ENCODE measurements at regions not wholly inside any gene's neighbourhood (a gene's known extent, or its start where the extent isn't known, plus 50 kb on each side); places are given as distances from the start of the nearest gene placed in this dataset.
"Not testable (repeated sequence)": the region's sequence is repeated elsewhere in the genome, so short reads cannot be mapped to it uniquely, and the experiment has no call there.

DNA sequence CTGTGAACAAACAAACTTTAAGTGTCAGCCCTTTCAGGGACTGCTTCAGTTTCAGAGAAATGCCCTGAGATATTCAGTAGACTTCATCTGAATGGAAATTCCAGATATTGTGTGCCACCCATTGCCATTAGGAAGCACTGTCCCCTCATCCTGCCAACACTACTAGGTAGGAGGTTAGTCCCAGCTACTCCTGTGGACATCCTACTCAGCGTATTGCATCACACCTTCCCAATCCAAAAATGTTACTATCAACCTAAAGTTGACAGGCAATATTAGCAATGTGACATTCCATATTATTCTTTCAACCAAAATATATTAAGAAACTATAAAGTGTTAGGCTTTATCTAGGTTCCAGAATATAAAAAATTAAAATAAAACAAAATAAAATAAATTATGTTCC lies 552.0 kb upstream of the ST8SIA4 start:
- DNase-seq: no peak

DNA sequence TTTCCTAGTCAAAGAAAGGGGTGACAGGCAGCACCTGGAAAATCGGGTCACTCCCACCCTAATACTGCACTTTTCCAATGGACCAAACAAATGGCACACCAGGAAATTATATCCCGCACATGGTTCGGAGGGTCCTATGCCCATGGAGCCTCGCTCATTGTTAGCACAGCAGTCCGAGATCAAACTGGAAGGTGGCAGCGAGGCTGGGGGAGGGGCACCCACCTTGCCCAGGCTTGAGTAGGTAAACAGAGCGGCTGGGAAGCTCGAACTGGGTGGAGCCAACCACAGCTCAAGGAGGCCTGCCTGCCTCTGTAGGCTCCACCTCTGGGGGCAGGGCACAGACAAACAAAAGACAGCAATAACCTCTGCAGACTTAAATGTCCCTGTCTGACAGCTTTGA lies 539.2 kb upstream of the ST8SIA4 start:
- DNase-seq: not testable (repeated sequence)

DNA sequence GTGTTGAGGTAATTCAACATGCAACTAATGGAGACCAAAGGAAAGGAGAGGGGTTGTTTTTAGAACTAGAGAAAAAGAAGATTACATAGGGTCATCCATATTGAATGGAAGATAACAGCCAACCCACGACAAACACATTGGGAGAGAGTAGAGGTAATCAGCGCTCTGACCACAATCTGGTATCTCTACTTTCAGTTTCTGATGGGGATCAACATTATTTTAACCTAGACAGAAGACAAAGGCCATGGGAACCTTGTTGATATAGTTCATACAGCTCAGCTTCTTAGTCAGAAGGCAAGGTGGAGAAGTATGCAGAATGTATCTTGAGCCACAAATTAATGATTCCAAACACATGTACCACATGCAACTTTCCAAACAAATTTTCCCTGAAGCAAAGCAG lies 537.1 kb upstream of the ST8SIA4 start:
- DNase-seq: no peak

DNA sequence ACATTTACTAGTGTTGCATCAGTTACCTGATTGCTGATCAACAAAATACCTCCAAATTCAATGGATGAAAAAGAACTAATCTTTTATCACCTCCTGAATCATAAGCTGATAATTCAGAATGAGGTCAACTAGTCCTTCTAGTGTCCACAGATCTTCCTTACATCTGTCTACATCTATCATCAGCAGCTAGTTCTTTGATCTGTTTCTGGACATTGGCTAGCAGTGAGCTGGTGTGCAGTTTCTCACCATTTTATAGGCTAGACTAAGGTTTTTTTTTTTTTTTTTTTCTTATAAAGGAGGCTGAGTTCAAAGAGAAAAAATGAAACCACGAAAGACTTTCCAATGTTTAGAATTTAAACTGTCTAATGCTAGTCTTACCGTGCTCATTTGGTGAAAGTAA lies 534.3 kb upstream of the ST8SIA4 start:
- no peak for DNase-seq

DNA sequence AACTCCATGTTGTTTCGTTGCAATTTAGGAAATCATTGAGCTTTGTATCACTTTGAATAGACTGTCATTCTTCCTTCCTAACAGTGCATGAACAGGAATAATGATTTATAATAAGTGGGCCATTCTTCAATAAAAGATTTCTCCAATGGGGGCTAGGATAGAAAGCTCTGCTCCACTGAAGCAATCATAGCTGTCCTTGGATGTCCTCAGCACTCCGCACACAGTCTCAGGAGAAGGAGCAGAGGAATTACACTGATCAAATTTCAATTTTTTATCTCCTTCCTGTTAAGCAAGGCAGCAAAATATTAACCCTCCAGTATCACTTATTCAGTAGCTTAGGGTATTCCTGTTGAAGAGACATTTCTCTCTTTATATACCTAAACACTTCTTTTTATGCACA lies 532.7 kb upstream of the ST8SIA4 start:
- no peak for DNase-seq

DNA sequence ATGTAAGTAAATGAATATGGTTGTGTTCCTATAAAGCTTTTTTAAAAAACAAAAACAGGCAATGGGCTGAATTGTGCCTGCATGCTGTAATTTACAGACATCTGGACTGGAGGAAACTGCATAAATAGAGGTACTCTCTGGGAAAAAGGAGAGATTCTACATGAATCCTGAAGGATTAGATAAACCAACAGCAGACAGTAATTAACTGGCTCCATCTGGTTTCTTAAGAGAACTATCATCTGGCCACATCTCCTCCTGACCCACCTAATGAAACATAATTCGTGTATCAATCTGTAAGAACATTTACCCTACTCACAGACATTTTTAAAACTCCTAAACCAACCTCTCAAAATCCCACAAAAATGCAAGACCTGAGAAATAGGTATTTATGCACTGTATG lies 528.1 kb upstream of the ST8SIA4 start:
- DNase-seq: no peak

DNA sequence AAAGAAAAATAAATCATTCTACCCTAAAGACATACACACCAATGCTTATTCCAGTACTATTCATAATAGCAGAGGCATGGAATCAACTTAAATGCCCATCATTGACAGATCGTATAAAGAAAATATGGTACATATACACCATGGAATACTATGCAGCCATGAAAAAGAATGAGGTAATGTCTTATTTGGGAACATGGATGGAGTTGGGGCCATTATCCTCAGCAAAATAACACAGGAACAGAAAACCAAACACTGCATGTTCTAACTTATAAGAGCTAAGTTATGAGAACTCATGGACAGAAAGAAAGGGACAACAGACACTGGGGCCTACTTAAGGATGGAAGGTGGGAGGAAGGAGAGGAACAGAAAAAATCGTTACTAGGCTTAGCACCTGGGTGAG lies 527.5 kb upstream of the ST8SIA4 start:
- no peak for DNase-seq

DNA sequence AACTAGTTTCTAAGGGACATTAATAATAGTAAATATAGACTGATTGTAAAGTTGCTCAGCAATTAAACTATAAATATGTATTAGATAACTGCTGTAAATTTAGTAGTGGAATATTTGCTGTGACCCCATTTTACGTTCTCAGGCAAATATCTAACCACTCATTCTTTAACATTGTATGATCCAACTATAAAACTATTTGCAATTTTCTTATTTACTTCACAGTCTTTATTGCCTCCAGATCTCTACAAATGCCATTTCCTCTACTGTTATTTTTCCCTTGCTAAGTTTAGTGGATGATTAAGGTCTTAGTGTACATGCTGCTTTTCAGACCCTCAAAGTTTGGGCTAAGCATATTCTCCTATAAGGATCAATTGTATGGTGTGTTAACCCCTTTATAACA lies 526.2 kb upstream of the ST8SIA4 start:
- DNase-seq: no peak

DNA sequence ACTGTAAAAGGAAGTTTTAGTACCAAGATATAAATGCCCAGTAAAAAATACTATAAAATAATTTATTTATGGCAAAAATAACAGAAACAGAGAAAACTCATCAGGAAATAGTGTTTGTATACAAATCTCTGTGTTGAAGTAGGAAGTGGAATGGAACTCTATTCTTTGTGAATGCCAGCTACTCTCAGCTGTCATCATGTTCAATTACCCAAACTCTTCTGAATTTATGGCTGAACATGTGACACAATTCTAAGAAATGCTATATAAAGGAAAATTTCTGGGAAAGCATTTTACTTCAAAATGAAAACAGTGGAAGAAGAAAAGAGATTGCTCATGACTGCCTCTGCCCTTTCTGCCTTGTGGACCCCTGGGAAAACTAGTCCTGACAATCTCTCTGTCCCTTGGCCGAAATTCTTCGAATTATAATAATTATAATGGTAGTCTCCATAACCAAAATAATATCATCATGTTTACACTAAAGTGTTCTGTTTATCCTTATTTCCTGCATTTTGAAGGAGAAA lies 522.3 kb upstream of the ST8SIA4 start:
- DNase-seq: no peak

DNA sequence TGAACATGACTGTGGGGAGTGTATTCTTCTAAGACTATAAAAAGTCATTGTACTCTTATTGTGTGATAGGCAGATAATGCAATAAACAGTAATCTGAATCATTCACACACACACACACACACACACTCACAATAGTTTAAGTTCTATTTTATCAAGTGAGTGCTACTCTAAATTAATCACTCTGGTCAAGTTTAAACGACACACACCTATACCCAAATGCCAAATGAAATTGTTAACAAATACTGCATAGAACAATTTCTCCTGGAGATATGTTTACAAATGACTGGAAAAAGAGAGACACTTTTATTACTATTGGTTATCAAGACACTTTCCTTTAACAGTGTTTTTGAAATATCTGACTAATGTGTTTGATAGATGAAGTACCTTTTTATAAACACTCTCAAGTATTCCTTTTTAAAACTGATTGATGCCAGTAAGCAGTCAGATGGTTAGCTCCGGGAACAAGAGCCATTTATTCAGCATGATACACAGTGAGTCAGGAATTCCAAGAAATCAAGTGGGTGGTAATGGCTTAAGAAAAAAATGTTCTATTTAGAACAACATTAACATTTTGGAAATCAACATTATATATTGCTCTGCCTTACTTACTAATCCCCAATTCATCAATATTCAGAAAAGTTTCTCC lies 521.6 kb upstream of the ST8SIA4 start:
- DNase-seq: peak; percentile 22

DNA sequence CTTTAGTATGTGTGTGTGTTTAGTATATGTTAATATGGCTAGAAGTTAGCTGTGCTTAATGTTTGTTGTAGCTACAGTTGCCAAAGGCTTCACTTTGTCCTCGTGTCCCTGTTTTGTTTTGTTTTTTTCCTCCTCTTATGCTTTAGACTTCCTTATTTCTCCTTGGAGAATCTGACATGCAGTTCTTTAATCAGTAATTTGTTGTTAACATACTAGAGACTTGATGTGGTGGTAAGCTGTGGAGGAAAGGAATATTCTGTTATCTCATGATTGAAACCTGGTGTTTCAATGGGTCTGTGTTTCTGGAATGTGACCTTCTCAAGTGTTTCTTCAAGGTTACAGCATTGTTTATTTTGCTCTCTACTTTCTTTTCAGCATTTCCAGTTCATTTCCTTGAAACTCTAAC lies 515.6 kb upstream of the ST8SIA4 start:
- no peak for DNase-seq

DNA sequence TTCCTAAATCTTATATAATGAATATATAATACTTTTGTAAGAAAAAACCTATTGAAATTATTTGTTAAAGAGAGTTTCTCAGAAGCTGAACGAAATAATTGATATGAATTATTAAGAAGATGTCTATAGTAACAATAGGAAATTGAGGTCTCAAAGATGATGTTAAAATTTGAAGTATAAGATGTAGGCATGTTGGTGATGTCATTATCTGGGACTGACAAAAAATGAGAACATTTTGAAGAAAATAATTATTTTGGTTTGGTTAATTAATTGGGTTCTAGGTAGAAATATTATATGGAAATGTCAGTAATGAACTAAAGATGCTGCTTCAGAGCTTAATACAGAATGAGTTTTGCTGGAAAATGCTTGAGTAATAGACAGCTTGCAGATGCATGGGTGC lies 501.4 kb upstream of the ST8SIA4 start:
- DNase-seq: no peak

DNA sequence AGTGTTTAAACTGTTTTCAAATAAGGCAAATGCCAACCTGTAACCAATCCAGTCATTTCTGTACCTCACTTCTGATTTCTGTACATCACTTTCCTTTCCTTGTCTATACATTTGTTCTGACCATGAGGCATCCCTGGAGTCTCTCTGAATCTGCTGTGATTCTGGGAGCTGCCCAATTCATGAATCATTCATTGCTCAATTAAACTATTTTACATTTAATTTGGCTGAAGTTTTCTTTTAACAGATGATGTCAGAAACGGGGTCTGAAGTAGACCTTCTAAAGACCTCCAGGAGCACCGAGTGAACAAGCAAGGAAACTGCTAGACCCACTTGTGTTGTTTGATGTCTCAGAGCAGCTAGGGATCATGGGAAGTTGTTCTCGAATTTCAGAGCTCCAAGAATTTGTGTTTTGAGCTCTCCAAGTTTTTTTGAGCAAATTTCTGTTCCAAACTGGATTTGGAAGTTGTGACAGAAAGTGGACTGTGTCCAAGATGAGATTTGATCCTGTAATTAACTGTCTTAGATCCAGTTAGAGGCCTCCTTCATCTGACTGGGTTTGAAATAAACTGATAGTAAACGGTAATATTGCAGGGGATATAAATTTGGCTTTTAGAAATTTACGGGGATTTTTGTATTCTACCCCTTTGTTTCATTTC lies 490.8 kb upstream of the ST8SIA4 start:
- no peak for DNase-seq

DNA sequence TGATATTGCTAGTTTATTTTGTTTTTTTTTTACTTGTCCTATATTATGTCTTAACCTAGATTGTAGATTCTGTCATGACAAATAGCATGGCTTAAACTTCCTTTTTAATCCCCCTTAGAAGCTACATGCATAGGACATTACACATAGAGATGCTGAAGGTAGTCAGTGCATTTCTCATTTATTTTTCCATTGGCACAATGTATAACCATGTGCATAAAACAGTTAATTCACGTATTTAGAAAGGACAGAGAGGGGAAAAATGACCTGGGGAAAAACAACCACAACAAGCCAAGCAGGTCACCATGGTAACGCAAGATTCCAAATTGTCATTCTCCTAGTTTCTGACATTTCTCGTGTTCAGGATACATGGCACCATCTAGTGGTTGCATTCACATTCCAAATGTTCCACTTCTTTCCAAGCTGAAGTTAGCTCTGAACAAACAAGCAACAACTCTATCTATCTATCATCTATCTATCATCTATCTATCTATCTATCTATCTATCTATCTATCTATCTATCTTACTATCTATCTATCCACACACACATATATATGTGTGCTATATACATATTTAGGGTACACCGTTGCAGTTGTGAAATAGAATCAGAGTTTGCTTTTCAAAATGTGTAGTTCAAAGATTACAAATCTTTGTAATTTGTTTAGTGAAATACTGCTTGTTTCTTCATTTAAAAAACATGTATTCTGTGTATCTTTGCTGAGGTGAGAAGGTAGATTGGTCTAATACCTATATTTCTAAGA lies 487.2 kb upstream of the ST8SIA4 start:
- DNase-seq: peak; percentile 39

DNA sequence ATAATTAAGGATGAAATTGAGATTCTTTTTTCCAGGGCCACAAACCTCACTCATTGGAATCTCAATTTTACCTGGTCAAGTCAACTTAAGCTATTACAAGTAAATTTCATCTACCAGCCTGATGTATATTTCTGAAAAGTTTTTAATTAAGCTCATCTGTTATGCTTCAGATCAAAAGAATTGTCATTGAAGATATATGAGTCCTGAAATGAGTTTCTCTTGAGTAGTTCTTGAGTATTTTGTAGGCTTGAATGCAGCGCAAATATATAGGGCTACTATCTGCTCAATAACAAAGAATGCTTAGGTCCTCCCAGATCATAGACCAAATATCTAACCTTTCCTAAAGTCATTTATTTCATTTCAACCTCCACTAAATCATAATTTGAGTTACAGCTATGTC lies 482.2 kb upstream of the ST8SIA4 start:
- no peak for DNase-seq

DNA sequence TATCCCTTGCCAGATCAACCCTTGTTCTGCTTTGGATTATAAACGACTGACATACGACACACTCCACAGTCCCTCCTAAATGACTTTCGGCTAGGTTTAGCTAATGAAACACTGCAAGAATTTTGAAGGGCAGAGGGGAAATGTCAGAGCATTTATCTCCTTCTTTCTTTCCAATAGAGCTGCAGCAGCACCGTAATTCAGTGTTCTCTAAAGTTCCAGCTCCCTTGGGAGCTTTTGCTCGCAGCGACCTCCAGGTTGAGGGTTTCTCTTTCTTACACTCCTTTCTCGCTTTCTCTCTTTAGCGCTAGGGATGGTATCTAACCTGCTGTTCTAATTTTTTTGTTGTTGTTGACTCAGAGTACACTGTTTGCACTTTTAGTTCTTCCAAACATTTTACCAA lies 467.1 kb upstream of the ST8SIA4 start:
- no peak for DNase-seq

DNA sequence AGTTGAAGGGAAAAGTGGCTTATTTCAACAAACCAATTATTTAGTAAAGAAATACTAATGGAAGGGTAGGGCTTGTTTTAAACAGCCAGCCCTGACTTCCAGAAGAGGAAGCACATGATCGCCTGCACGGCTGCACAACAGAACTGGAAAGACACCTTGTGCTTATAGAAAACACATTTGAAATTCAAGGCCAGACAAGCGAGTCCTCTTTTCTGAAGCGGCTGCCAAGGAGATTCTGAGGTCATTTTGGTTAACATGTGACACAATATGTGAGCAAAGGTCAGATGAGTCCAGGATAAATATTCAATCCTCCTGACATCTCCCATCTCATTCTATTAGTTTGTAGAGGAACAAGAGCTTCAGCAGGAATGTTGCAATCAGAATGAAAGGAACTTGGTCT lies 461.4 kb upstream of the ST8SIA4 start:
- DNase-seq: no peak

DNA sequence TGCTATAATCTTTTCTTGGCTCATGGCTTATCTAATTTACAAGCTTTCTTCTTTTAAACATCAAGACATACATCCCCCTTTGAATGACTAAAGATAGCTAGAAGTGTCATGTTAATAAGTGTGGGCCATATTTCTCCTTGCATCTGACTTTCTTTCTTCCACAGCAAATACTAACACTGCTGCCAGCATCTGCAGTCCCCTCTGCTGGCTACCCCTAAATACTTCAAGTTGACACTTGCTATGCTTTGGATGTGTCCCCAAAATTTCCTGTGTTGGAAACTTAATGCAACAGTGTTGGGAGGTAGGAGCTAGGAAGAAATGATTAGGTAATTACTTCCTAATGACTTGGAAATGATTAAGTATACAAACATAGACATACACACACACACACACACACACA lies 459.0 kb upstream of the ST8SIA4 start:
- DNase-seq: no peak

DNA sequence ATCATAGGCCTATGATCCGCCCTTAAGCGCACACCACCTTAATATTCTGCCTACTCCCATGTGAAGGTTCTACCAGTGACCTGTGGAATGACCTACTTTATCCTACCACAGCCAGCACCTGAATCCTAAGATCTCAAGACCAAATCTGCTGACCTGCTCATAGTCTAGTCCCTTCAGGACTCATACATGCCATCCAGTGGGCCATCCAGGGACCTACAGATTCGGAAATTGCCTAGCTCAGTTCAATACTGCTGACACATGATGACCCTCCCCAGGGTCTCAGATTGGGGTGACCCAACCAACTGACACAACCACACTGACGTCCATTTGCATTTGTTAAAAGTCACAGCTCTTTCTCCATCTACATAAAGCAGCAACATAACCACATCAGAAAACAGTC lies 443.8 kb upstream of the ST8SIA4 start:
- no peak for DNase-seq

DNA sequence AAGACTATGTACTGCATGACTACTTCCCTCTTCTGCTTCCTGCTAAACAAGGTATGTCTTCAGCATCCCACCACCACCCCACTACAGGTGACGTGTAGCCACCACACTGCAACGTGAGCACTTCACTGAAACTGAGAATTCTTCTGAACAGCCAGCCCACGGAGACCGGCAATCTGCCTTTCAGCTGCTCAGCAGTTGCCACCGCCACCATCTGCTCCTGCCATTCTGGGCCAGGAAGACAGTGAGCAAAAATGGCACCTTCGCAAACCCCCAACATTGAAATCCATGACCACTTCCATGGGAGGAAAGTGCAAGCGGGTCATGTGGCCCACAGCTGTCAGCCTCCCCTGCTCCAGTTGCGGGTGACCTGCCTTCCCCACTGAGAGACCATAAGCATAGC lies 443.4 kb upstream of the ST8SIA4 start:
- DNase-seq: no peak

DNA sequence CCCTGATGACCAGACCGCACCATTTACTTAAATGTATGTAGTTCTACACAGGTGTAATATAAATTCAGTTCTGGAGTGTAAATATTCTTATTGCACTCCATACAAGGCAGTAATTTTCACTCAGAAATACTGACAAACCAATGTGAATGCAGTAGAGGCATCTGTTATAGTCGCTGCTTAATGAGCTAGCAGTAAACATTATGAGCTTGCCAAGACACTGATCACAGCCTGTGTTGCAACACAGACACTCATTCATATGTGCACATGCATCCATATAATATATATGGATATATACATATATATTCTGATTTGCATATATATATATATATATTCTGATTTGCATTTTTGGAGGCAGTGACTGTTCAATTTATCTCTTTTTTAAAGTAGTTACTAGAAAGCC lies 435.1 kb upstream of the ST8SIA4 start:
- no peak for DNase-seq

DNA sequence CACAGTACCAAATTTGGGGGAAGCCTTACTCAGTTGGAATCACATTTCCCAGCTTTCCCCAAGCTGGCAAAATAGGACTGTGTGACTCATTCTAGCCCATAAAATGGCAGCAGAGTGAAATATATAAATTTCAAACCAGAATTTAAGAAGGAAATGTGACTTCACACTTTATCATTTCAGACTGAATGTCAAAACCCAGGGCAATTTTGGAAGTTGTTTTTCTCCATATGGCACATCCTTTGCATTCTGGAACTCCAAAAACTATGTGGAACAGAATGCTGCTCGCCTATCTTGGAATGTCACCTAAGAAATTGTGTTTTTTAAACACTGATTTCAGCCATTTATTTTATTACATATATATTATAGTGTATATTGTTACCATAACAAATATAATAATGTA lies 424.7 kb upstream of the ST8SIA4 start:
- no peak for DNase-seq

DNA sequence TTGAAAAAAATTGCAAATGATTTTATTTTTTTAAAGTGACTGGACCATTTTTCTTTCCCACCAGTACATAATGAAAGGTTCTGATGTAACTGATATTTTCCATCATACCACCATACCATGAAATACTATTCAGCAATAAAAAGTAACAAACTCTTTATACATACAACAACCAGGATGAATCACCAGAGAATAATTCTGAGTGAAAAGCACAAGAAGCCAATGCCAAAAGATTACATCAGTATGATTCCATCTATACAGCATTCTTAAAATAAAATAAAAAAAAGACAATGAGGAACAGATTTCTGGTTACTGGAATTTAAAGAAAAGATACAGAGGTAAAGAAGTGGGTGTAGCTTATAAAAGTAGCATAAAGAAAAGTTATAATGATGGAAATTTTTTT lies 423.7 kb upstream of the ST8SIA4 start:
- no peak for DNase-seq

DNA sequence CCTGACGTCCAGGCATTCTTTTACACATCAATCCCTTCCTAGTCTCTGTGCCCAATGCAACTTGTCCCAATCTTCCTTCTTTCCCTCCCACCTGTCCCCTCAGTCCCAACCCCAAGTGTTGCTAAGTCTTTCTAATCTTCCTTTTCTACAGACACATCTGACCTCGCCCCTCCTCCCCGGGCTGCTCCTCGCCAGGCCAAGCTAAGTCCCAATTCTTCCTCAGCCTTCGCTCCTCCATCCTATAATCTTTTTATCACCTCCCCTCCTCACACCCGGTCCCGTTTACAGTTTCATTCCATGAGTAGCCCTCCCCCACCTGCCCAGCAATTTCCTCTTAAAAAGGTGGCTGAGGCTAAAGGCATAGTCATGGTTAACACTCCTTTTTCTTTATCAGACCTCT lies 413.3 kb upstream of the ST8SIA4 start:
- not testable (repeated sequence) for DNase-seq
